Tibial nerve (tissue), 3 donors: ENCODE measurements at regions not wholly inside any gene's neighbourhood (a gene's known extent, or its start where the extent isn't known, plus 50 kb on each side); places are given as distances from the start of the nearest gene placed in this dataset.

Experiments
- CTCF ChIP-seq, 5 experiments: fragments of 200-600 bp in 3 of 5; fragments of 450-650 bp in 2 of 5; sonication (generic) in 3 of 5; IDR thresholded peaks; one replicate each; pipeline ENCODE4 v1.5.1; 2016 to 2019; ENCODE audit warnings: antibody characterized with exemption in 5 of 5, mild to moderate bottlenecking in 3 of 5, moderate library complexity in 2 of 5
- POLR2A ChIP-seq, 2 donors: fragments of 450-650 bp; IDR thresholded peaks; one replicate each; pipeline ENCODE4 v1.6.1; 2017; ENCODE audit warnings: antibody characterized with exemption in 2 of 2, mild to moderate bottlenecking in 2 of 2, moderate library complexity in 2 of 2

- TF ChIP-seq CTCF (IDR thresholded peaks at IDR 0.05) (no peak), POLR2A (IDR thresholded peaks at IDR 0.05) (no peak)
Observed at GRCh38 chr11:23988381-23989006, 508.4 kb upstream of the LUZP2 start.
